NCI-H1417 (cell line): ENCODE measurements at regions not wholly inside any gene's neighbourhood (a gene's known extent, or its start where the extent isn't known, plus 50 kb on each side); places are given as distances from the start of the nearest gene placed in this dataset.
"Not testable (repeated sequence)": the region's sequence is repeated elsewhere in the genome, so short reads cannot be mapped to it uniquely, and the experiment has no call there.

Source experiments
- DNase-seq, 3 experiments: peaks; one replicate each; lab custom pipeline; 2025; lab: John Stamatoyannopoulos, UW

DNA sequence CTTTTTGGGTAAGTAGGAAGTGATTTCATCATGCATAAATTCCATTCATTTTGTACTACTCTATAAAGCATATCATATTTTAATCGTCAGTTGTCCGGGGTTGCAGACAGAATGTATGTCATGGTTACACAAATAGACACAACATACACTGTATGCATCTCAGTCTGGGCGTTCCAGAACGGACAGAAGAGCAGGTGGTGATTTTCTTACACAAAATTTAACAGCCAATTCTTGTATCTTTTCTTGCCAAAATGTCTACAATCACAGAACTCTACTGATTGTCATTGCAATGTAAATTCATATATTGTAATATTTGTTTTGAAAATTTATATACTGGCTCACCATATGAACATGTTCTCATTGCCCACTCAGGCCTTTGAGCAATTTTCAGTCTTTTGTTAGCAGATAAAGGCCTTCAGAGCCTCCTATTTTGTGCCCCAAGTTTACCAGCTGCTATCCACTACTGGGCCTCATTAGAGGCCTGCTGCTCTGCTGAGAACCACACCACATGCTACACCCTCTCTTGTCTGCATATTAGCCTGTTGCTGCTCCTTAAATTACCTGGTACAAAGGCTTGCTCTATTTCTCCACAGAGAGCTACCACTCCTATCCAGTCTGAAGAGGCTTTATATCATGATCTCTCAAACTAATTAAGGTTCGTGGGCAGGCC is 61.5 kb downstream of the PRDM13 start:
- DNase-seq = peak; percentile 12 to 72 (median 58)

DNA sequence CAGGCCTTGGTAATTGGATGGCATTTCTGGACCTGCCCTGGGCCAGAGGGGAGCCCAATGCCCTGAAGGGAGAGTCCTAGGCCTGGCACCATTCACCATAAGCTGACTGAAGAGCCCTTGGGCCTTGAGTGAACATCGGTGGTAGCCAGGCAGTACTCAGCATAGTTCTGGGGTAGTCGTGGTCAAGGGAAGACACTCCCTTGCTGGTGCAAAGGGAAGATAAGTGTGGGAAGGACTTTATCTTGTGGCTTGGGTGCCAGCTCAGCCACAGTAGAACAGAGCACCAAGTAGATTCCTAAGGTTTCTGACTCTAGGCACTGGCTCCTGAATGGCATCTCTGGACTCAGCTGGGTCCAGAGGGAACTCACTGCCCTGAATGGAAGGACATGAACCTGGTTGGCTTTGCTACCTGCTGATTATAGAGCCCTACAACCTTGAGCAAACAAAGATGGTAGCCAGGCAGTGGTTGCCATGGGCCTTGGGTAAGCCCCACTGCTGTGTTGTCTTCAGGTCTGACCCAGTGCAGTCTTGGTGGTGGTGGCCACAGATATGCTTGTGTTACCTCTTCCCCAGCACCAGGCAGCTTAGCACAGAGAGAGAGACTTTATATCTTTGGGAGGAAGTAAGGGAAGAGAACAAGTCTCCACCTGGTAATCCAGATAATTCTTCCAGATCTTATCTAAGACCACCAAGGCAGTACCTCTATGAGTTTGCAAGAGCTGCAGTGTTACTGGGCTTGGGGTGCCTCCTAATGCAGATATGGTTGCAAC is 83.5 kb downstream of the PRDM13 start:
- no peak for DNase-seq

DNA sequence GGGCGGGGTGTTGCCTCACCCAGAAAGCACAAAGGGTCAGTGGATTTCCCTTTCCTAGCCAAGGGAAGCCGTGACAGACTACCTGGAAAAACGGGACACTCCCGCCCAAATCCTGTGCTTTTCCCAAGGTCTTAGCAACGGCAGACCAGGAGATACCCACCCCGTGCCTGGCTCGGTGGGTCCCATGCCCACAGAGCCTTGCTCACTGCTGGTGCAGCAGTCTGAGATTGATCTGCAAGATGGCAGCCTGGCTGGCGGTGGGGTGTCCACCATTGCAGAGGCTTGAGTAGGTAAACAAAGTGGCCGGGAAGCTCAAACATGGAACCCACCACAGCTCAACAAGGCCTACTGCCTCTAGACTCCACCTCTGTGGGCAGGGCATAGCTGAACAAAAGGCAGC is 95.7 kb downstream of the PRDM13 start:
- not testable (repeated sequence) for DNase-seq

DNA sequence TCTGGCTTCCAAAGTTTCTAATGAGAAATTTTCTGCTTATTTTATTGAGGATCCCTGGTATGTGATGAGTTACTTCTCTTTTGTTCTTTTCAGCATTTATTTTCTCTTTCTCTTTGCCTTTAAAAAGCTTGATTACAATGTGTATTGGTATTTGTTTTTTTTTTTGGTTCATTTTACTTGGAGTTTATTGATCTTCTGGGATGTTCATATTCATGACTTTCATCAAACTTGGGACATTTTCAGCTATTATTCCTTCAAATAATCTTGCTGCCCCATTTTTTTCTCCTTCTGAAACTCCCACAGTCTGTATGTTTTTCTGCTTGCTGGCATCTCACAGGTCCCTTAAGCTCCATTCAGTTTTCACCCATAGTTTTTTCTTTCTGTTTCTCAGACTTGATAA is 102.4 kb downstream of the PRDM13 start:
- DNase-seq = no peak

DNA sequence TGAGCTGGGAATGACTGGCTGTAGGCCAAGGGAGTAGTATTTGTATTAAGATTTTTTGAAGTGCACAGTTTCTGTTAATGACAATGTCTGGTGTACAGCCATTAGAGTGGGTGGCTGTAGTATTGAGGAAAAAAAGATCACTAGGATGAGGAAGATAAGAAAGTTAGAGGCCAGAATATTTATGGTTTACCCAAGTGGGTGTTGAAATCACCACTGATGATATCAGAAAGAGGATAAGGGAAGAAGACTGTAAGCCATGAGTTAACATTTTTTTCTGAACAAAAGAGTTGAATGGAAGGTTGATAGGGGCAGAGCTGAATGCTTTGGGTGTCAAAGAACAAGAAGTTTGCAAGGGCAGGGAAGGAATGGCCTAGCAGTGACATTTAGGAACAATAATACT is 104.7 kb downstream of the PRDM13 start:
- no peak for DNase-seq

DNA sequence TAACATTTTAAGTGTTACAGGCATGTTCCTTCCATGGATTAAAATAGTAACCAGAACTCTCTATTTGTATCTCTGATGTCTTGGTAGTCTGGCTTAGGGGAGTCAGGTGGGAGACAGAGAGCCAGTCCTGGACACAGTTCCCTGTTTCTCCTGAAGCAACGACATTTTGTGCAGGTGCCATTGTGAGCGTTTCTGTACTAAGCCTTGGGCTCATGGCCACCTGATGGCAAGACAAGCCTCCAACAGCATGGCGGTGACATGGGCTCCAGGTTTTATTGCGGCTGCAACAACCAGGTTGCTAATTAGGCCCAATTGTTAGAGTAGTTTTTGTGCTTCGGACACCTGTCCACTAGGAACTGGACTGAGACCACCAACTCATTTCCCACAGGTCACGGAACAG is 105.3 kb downstream of the PRDM13 start:
- DNase-seq = no peak

DNA sequence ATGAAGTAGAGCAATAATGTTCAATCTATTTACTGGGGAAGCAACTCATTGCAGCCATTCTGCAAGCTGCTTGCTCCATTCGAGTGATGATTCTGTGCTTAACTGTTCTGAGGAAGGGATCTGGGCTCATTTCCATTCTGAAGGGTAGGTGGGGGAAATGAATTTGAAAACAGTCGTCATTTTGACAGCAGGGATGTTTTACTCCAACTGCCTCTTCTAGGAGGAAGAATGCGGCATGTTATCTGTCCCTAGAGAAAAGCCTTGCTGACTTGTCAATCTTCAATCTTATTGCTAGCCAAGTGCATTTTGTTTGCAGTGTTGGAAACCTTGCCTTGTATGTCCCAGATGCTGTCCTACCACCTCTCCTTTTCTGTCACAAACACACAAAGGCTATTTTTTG is 105.9 kb downstream of the PRDM13 start:
- no peak for DNase-seq

DNA sequence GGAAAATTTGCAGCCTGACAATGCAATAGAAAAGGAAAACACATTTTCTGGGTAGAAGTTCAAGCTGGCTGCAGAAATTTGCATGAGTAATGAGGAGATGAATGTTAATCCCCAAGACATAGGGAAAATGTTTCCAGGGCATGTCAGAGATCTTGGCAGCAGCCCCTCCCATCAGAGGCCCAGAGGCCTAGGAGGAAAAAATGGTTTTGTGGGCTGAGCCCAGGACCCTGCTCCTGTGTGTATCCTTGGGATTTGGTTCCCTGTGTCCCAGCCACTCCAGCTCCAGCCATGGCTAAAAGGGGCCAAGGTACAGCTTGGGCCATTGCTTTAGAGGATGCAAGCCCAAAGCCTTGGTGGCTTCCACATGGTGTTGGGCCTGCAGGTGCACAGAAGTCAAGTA is 115.4 kb downstream of the PRDM13 start:
- DNase-seq = not testable (repeated sequence)

DNA sequence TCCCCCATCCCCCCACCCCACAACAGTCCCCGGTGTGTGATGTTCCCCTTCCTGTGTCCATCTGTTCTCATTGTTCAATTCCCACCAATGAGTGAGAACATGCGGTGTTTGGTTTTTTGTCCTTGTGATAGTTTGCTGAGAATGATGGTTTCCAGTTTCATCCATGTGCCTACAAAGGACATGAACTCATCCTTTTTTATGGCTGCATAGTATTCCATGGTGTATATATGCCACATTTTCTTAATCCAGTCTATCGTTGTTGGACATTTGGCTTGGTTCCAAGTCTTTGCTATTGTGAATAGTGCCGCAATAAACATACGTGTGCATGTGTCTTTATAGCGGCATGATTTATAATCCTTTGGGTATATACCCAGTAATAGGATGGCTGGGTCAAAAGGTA is 123.6 kb downstream of the PRDM13 start:
- not testable (repeated sequence) for DNase-seq

DNA sequence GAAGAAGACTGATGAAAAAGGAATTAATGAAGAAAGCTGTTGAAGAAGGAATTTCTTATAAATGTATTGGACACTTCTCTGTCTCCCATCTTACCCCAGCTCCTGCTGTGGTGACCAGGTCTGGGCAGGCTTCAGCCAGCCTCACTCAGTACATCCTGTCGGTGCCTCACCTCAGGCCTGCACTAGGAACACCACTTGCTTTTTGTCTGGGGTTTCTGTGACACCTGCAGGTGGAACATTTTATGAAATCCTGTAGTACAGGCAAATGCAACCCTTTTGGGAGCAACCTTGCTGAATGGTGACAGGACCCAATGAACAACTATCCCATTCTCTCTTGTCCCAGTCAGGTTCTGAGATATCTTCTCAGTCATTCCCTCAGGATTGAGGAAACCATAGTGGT is 129.7 kb downstream of the PRDM13 start:
- DNase-seq = peak in 2 of 3 experiments; percentile 10 to 48

DNA sequence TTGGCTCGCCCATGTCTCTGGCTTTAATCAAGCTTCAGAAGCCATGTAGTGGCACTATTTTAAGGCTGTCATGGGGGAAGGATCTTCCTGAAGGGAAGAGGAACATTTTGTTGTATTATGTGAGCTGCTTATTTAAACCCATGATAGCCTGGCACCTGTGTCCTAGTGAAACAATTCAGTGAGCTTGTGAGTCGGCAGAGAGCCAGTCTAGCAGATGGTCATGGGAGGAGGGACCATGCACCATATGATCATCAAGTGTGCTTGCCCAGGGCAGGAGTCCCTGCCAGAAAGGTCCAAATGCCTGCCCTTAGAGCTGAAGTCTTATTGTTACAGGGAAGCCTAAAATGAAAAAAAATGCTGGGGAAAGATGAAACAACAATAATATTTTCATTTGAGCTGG is 132.9 kb downstream of the PRDM13 start:
- DNase-seq = no peak

DNA sequence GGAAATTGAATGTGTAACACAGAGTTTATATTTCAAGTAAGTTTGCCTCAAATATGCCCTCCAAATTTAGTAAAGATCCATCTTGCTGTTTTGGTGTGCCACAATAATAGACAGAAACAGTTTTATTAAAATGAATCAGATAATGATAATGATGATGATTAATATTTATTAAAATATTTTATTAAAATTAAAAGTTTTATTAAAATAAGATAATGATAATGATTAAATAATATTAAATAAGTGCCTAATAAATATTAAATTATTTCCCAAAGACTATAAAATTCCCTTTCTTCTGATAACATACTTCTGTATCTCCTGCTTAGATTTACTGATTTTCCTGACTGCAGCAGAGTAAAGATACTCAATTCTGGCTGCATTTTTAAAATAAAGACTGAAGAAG is 134.5 kb downstream of the PRDM13 start:
- no peak for DNase-seq

DNA sequence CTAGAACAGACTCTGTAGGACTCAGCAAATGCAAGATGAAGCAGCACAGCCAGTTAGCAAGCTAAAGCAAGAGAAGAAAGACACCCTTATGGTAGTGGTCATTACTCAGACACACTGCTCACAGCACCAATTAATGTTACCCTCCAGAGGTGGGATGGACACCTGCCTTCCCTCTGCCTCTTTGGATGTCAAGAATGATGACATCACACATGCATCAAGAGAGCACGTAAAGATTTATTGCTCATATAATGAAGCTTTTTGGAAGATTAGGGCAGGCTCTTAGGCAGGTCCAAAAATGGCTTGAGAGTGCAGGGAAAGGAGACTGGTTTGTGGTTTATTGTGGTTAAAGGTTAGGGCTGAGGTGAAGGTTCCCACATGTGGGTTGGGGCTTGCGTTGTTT is 137.0 kb downstream of the PRDM13 start:
- DNase-seq = peak in 1 of 3 experiments; percentile 8

DNA sequence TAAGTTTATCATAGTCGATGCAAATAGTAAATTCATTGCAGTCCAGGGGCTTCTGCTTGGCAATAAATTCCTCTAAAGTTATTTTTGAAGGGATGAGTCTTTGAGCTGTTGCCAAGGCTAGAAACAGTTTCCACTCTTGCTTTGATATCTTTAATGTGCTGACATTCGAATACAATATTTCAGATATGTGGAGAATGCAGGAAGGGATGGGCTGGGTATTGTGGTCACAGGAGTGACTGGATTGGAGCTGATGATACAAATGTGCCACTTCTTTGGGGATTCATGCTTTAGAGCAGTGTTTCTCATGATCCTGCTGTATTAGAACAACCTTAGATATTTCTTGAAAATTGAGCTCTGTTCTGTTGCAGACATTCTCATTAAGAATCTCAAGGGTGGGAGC is 139.0 kb downstream of the PRDM13 start:
- no peak for DNase-seq

DNA sequence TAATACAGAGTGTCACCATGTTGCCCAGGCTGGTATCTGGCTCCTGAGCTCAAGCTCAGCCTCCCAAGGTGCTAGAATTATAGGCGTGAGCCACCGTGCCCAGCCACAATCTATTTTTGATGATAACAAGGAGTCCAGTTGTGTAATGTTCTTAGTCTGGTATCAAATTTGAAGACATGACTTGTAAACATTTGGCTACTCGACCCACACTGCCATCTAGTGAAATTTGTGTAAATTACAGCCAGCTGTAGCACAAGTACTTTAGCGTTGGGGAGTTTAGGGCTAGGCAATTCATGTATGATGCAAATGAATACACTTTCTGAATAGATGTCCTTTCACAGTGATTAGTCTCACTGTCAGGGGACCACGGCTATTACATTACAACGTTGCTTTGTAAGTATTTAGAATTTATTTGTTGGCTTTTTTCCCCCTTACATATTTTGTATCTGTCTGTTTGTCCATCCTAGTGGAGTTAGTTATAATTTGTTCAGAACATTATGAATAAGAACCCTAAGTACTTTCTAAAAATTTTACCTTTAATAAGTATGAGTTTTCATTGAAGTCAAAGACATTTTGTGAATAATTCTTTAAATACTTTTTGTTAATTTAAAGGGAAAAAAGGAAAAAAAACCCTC is 139.7 kb downstream of the PRDM13 start:
- peak; percentile 62 to 87 (median 86) for DNase-seq

DNA sequence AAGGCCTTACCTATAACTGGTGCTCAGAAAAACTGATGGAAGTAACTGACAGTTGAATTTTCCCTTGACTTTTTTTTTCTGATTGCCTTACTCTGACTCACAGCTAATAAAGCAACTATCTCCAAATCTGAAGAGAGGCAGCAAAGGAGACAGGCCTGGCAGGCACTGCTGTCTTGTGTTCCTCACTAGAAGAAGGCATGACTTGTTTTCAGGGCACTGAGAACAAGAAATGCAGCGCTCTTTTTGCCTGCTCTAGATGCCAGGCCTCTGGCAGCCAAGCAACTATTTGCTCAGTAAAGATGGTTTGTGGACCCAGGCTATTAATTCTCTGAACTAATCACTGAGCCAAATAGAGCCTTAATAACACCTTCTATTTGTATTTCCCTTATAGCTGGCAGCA is 155.1 kb downstream of the PRDM13 start:
- peak in 1 of 3 experiments; percentile 10 for DNase-seq

DNA sequence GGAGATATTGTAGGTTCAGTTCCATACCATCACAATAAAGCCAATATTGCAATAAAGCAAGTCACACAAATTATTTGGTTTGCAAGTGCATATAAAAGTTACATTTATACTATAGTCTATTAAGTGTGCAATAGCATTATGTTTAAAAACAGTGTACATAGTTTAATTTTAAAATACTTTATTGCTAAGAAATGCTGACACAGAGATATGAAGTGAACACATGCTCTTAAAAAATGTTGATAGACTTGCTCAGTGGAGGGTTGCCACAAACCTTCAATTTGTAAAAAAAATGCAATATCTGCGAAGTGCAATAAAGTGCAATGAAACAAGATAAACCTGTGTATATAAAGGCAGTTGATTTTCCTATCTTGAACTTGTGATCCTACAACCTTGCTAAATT is 161.5 kb downstream of the PRDM13 start:
- DNase-seq = no peak

DNA sequence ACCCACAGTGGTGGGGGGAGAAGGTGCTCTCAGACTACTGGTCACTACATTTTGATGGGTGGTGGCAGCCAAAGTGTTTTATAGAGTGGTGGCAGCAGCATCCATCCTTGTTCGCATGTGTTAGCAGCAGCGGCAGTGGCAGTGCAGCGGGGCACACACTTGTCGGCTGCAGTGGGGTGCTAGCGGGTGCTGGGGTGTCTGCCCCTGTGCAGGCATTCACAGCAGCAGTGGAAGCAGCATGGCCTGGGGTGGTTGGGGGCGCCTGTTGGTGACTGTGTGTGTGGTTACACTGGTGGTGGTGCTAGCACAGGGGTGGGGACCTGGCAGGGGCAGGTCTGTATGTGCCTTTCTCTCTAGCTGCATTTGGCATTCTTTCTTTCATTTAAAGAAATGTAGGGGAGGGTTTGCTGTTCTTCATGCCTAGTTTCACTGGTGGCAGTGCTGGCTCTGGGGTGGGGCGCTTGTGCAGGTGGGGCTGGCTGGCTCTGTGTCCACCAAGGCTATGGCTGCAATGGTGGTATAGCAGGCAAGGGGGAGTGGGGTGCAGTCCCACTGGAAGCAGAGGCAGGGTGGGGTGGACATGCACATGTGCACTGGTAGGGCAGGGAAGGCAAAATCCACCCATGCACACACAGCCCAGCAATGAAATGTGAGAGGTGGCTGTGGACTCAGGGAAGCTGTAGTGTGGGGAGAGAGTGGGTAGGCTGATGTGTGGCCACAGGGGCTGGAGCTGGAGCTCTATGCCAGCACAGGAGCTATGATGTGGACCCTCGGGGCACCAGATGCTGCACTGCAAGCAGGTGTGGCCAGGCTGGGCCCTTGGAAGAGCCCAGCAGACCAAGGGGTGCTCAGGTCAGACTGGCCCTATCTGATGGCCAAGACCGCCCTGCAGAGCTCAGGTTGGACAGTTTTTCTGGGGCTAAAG is 173.3 kb downstream of the PRDM13 start:
- no peak for DNase-seq

DNA sequence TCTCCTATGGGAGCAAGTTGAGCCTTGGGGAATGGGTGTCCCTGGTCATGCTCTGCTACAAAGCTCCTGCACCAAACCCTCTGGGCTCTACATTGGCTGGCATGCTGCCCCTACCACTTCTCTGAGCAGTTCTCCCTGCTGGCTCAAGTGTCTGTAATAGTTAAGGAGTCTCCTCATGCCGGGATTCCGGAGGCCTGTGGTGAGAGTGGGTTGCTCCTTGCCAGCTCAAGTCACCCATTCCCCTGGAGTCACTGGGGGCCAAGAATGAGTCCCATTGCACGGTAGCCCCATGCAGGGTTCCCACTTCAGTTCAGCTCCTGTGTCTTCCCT is 173.9 kb downstream of the PRDM13 start:
- DNase-seq = no peak

DNA sequence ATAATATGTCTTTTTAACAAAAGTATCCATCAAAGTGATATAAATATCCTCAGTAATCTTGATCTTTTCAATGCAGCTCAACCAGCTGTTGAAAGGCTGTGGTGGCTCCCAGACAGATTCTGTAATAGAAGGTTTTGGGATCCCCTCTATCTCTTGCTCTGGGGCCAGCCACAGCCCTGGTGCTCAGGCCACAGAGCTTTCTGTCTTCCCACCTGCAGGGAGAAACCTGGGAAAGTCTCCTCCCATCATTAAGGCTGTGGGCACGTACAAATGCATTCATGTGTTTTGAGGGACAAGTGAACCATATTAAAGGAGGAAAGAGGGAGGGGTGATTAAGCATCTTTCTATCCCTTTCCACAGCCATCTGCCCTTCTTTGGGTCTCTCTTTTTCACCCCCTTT is 183.1 kb downstream of the PRDM13 start:
- peak in 1 of 3 experiments; percentile 27 for DNase-seq

DNA sequence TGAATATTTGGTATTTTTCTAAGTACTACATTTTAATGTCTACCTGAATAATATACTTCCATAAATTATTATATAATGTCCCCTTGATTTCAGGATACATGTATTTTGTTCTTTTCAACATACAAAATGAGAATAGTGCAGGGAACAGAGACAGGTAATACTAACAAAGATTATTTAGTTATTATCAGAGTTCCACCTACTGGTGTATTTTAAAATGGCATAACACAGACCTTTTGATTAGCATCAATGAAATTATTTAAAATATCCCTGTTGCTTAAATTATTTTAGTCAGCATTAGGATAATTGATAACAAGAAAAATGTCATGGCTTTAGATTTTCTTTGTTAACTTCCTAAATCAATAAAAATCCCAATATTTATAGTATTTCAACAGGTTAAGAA is 184.0 kb downstream of the PRDM13 start:
- DNase-seq = peak in 1 of 3 experiments; percentile 34

DNA sequence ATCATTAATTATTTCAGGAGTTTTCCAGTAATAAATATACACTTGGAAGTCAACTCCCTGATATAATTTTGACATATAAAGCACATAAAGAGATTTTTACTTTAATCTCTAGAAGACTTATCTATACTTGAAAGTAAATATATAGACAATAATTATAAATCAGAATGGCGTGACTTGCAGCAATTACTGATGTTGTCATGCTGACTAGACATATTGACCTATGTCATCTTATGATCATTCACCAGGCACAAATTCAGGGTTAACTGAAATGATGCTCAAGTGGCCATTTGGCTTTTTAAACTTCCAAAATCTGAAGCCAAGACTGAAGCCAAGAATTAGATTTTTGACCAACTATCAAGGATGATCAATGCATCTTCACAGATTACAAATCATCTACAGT is 192.2 kb downstream of the MCHR2 start:
- peak in 1 of 3 experiments; percentile 10 for DNase-seq
